Adipocyte (in vitro differentiated cells): ENCODE measurements at regions not wholly inside any gene's neighbourhood (a gene's known extent, or its start where the extent isn't known, plus 50 kb on each side); places are given as distances from the start of the nearest gene placed in this dataset.

Experiments
- DNase-seq: peaks from one replicate; pipeline ENCODE4 v3.0.0-alpha.2; 2015; ENCODE audit warnings: low read depth
- H3K27me3 ChIP-seq: replicated peaks from 2 replicates; pipeline ENCODE4 v1.7.0; 2013; ENCODE audit warnings: mild to moderate bottlenecking, low read length, moderate library complexity; ENCODE audit not compliant: control insufficient read depth, insufficient read depth
- H3K36me3 ChIP-seq: 2 replicates; pipeline ENCODE4 v1.7.0; 2013; ENCODE audit warnings: low read length, mild to moderate bottlenecking, moderate library complexity; ENCODE audit not compliant: control insufficient read depth, insufficient read depth, severe bottlenecking
- H3K4me1 ChIP-seq: 2 replicates; pipeline ENCODE4 v1.7.0; 2013; ENCODE audit warnings: mild to moderate bottlenecking, low read length, moderate library complexity; ENCODE audit not compliant: control insufficient read depth, insufficient read depth
- H3K4me3 ChIP-seq: 2 replicates; pipeline ENCODE4 v1.7.0; 2013; ENCODE audit warnings: mild to moderate bottlenecking, low read length, moderate library complexity
- H3K9ac ChIP-seq: 2 replicates; pipeline ENCODE4 v1.7.0; 2013; ENCODE audit warnings: mild to moderate bottlenecking, low read length, moderate library complexity
- H3K9me3 ChIP-seq: 2 replicates; pipeline ENCODE4 v1.7.0; 2013; ENCODE audit warnings: mild to moderate bottlenecking, low read length, moderate library complexity; ENCODE audit not compliant: control insufficient read depth

DNA sequence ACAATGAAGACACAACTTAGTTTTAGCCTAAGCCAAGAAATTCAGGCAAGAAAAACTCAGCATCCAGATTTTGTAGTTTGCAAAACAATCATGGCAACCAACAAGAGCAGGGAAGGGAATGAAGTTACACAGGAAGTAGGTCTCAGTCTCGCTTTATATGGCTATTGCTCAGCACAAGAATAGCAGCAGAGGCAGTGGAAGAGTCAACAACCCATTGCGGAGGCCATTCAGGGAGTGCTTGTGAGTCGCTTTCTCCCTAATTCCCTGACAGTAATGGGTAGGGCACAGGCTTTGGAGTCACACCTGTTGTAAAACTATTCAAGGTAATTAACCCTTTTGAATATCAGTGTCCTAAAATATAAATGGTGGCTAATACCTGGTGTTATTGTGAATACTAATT is 238.5 kb downstream of the HDGFL1 start:
- H3K4me1 ChIP-seq, result no peaks in the 10 kb centered on the region
- H3K27me3 ChIP-seq, result no peaks in the 10 kb centered on the region
- no peaks in the 10 kb centered on the region for H3K9me3 ChIP-seq
- no peak overlapping the region for H3K9ac ChIP-seq
- H3K36me3 ChIP-seq, result no peaks in the 10 kb centered on the region
- no peak overlapping the region for H3K4me3 ChIP-seq
- no peak for DNase-seq

DNA sequence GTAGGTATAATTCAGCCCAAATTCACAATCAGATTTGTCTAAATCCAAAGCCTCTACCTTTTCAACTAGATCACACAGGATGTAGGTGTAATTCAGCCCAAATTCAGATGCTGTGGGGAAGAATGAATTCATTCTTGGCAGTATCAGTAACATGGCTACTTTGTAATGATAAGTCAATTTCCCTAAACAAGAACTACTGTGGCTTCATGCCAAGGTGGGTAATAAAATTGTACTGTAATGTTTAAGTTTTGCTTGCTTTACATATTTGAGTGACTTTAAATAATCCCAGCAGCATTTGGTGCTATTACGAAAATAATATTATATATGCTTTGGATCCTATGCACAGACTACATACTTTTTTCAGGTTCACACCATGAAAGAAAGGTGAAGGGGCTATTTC is 239.1 kb downstream of the HDGFL1 start:
- no peak for DNase-seq
- Histone ChIP-seq H3K9me3 (no peaks in the 10 kb centered on the region), H3K9ac (no peak overlapping the region), H3K36me3 (no peaks in the 10 kb centered on the region), H3K4me1 (no peaks in the 10 kb centered on the region), H3K27me3 (no peaks in the 10 kb centered on the region), H3K4me3 (no peak overlapping the region)

DNA sequence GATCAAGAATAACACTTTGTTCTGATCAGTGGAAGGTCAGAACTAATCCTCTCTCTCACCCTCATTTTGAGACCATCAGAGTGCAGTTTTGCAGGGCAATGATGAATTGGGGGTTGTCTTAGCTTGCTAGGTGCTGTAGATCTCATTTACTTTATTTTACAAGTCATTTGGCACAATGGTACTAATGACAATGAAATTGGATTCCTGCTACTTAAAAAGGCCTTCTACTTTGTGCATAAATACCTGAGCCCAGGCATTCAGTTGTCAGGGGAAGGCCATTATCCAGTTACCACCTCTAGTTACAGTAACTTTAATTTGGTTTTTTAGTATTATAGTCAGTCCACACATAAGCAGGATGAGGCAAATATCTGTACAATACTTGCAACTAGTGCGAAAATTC is 240.0 kb downstream of the HDGFL1 start:
- Histone ChIP-seq H3K36me3 (no peaks in the 10 kb centered on the region), H3K4me3 (no peak overlapping the region), H3K27me3 (no peaks in the 10 kb centered on the region), H3K4me1 (no peaks in the 10 kb centered on the region), H3K9me3 (no peaks in the 10 kb centered on the region), H3K9ac (no peak overlapping the region)
- no peak for DNase-seq

DNA sequence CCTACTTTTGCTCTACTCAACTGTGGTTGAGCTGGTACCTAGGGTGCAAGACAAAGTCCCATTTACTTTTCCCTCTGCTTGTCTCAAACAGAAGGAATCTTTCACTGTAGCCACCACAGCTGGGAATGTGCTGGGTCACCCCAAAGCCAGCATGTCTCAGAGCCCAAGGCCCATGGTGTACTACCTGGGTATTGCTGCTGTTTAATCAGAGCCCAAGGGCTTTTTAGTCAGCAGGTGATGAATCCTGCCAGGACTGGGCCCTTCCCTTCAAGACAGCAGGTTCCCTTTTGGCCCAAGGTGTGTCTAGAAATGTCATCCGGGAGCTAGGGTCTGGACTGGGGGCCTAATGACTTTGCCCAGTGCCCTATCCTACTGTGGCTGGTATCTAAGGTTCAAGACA is 249.8 kb downstream of the HDGFL1 start:
- Histone ChIP-seq H3K27me3 (no peaks in the 10 kb centered on the region), H3K36me3 (no peaks in the 10 kb centered on the region), H3K9me3 (peaks cover 6% of the 10 kb centered on the region), H3K9ac (no peak overlapping the region), H3K4me1 (peaks cover 9% of the 10 kb centered on the region), H3K4me3 (no peak overlapping the region)
- no peak for DNase-seq

DNA sequence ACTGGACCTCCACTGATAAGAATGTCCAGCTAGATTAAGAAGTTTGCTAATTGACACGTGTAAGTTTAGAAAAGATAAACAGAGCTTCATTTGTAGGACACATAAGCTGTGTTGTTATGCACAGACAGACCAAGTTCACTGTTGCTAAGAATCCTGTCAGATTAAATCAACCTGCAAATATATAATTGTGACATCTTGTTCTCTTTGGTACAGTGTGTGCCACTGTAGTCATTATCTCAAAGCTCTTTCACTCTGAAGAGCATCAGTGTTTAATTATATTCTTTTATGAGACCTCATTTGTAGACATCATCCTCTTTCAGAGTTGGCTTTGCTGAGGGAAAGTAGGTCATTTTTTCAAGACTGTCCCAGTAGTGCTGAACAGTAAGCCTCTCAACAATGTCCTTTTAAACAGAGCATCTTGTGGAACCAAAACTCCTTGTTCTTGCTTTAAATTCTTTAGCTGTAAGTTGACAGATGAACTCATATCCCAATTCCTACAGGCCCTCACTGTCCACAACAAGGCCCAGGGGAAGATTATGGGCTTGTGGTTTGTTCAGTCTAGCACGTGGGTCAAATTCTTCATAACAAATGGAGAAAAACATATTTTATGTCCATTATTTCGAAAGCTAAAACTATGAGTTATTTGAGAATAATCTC is 252.4 kb downstream of the HDGFL1 start:
- peak; percentile 55 for DNase-seq
- peaks cover 9% of the 10 kb centered on the region for H3K4me1 ChIP-seq
- H3K9ac ChIP-seq, result no peak overlapping the region
- no peaks in the 10 kb centered on the region for H3K27me3 ChIP-seq
- H3K4me3 ChIP-seq, result no peak overlapping the region
- no peaks in the 10 kb centered on the region for H3K9me3 ChIP-seq
- no peaks in the 10 kb centered on the region for H3K36me3 ChIP-seq

DNA sequence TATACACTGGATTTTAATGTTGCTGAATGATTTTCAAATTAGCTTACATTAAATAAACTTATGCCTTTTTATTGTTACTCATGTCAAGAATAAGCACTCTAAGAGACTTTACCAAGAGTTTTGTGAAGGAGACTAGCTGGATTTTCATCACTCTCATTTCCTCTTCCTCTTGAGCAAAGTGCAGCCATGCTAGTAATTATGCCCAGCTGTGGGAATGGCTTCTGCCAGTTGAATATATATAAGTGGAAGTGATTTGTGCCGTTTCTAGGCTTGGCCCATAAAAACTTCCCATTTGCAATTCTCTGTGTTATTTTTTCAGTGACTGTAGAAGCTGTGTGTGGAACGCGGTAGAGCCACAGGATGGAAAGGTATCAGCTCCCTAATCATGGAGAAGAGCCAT is 255.8 kb downstream of the HDGFL1 start:
- peak; percentile 20 for DNase-seq
- H3K27me3 ChIP-seq, result no peaks in the 10 kb centered on the region
- no peak overlapping the region for H3K4me3 ChIP-seq
- peaks cover 23% of the 10 kb centered on the region for H3K4me1 ChIP-seq
- no peaks in the 10 kb centered on the region for H3K36me3 ChIP-seq
- no peak overlapping the region for H3K9ac ChIP-seq
- no peaks in the 10 kb centered on the region for H3K9me3 ChIP-seq

DNA sequence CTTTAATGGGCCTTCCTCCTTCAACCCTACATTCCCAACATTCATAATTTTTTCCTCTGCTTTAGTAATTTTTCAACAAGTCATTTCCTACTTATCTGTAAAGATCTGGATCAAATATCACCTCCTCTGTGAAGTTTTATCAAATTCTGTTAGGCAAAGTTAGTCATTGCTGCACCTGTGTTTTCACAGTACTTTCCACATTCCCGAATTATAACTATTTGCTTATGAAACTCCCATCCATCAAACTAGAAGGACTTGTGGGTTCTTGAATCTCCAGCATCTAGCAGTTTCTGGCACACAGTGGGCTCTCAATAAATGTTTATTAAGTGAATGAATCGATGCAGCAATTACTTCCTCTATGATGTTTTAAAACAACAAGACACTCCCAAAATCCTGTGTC is 257.6 kb downstream of the HDGFL1 start:
- H3K4me1 ChIP-seq, result peaks cover 14% of the 10 kb centered on the region
- no peak overlapping the region for H3K9ac ChIP-seq
- no peaks in the 10 kb centered on the region for H3K36me3 ChIP-seq
- H3K4me3 ChIP-seq, result no peak overlapping the region
- peak; percentile 1 for DNase-seq
- H3K27me3 ChIP-seq, result no peaks in the 10 kb centered on the region
- no peaks in the 10 kb centered on the region for H3K9me3 ChIP-seq

DNA sequence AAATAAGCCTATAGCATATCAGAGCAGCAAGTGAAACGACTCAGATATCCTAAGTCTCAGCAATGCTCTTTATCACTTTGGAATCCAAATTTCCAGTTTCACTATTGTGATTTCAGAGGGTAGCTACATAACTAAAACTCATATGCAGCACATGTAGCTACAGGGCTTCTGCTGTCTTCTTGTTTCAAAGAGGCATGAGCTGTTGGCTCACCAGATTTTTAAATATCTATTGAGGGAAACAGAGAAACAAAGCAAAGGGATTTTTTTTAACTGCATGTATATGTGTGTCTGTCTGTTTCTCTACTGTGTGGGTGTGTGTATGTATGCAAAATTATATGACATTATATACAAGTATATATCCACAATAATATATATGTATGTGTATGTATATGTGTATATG is 258.4 kb downstream of the HDGFL1 start:
- H3K27me3 ChIP-seq, result no peaks in the 10 kb centered on the region
- peak; percentile 50 for DNase-seq
- H3K36me3 ChIP-seq, result no peaks in the 10 kb centered on the region
- H3K9ac ChIP-seq, result no peak overlapping the region
- peaks cover 14% of the 10 kb centered on the region for H3K4me1 ChIP-seq
- H3K9me3 ChIP-seq, result no peaks in the 10 kb centered on the region
- H3K4me3 ChIP-seq, result no peak overlapping the region

DNA sequence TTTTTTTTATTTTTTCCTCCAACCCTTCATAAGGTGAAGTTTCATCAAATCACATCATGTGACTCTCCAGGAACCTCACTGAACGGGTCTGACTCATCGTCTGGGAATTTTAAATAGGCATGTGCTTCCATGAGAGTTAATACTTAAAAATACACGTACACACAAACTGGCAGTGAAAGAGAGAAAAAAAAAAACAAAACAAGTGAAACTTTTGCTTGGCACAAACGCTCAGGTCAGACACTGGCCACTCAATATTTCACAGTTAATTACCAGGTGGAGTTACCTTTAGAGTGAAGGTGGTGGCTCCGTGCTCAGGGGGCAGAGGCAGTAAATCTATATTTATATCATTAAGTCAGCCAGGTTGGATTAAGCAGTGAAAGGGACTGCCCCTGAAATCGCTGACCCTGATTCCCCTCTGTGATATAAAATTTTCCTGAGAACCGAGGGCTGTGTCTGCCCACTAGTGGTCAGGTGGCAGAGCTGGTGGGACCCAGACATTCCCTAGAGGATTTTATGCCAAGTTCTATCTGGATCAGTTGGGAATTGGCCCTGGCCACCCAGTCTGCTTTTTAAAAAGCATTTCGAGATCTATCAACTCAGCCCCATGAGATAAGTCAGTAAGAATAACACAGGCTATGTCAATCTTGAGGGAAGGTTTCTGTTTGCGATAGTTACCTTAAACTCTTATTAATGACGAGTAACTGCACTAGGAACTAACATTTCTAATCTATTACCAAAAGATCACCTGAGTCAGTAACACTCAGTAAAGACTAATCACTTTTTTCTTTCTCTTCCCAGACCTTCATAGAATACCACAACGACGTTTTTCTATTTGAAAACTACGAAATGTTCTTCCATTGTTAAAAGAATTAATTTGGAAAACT is 259.1 kb downstream of the HDGFL1 start:
- Histone ChIP-seq H3K9me3 (no peaks in the 10 kb centered on the region), H3K27me3 (no peaks in the 10 kb centered on the region), H3K36me3 (no peaks in the 10 kb centered on the region), H3K9ac (no peak overlapping the region), H3K4me3 (peak overlapping the region; percentile 14), H3K4me1 (peaks cover 14% of the 10 kb centered on the region)
- DNase-seq, result peak; percentile 97

DNA sequence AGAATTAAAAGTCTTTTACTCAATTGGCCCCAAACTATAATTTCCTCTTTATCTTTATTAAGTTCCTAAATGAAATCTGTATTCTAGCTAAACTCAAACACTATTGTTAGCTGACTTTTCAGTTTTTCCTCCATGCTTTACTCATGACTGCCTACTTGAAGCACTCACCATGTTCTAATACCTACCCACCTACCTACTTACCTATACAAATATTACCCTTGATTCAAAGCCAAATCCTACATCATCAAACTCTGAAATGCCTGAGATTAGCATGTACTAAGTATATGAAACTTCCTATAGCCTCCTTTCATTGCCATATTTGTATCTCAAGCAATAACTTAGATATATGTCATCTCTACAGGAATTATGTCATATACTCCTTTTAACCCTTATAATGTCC is 259.7 kb downstream of the HDGFL1 start:
- H3K36me3 ChIP-seq, result no peaks in the 10 kb centered on the region
- no peaks in the 10 kb centered on the region for H3K9me3 ChIP-seq
- H3K4me3 ChIP-seq, result no peak overlapping the region
- H3K27me3 ChIP-seq, result no peaks in the 10 kb centered on the region
- no peak for DNase-seq
- H3K9ac ChIP-seq, result no peak overlapping the region
- peaks cover 14% of the 10 kb centered on the region for H3K4me1 ChIP-seq

DNA sequence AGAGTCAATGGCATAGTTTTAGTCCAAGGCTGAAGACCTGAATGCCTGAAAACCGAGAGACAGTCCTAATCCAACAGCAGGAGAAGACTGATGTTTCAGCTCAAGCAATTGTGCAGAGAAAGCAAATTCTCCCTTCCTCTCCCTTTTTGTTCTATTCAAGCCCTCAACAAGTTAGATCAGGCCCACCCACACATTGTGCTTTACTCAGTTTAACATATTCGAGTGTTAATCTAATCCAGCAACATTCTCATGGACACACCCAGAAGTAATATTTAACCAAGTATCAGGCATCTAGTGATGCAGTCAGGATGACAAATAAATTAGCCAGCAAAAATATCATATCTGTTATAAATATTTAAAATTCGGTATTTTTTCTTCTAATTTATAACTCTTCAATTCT is 261.1 kb downstream of the HDGFL1 start:
- no peaks in the 10 kb centered on the region for H3K9me3 ChIP-seq
- no peak for DNase-seq
- H3K36me3 ChIP-seq, result no peaks in the 10 kb centered on the region
- no peak overlapping the region for H3K9ac ChIP-seq
- peaks cover 14% of the 10 kb centered on the region for H3K4me1 ChIP-seq
- no peak overlapping the region for H3K4me3 ChIP-seq
- no peaks in the 10 kb centered on the region for H3K27me3 ChIP-seq
